ENCODE measurements at regions not wholly inside any gene's neighbourhood (a gene's known extent, or its start where the extent isn't known, plus 50 kb on each side); places are given as distances from the start of the nearest gene placed in this dataset.

DNA sequence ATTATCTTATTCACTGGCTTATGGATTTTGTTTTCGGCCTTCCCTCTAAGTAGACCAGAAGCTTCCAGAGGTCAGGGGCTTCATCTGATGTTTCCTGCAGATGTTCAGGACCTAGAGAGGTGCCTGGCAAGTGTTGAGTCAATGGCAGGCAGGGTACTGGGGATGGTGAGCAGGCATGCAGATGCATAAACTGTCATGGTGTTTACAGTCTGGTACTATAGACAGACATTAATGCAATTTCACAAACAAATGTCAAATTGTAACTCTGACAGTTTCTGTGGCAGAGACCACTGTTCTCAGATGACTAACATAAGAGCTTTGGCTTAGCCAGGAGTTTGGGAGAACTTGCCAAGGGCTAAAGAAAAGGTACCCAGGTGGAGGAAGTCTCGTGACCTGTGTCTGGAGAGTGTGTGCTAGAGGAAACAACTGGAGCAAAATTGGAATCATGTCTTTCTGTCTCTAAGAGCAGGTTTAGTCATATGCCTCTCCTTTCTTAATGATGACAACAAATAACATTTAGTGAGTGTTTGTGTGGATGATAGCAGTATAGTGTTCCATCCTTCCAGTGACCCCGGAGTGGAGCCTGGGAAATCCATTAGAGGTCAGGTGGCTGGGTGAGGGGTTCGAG is 53.7 kb upstream of the TRAK1 start:
- peaks cover 16% of the 10 kb centered on the region for H3K36me3 Mint-ChIP-seq (ENCODE audit: low read depth)
- H3K9me3 ChIP-seq (ENCODE audit: control insufficient read depth, low read length, poor library complexity, severe bottlenecking), result no peaks in the 10 kb centered on the region
- peak overlapping the region; percentile 4 for H3K27ac Mint-ChIP-seq
- H3K27me3 Mint-ChIP-seq, result no peaks in the 10 kb centered on the region
- ATAC-seq (no peak), DNase-seq (no peak)
- peaks cover 38% of the 10 kb centered on the region for H3K4me1 Mint-ChIP-seq
- H3K4me3 Mint-ChIP-seq, result no peak overlapping the region

DNA sequence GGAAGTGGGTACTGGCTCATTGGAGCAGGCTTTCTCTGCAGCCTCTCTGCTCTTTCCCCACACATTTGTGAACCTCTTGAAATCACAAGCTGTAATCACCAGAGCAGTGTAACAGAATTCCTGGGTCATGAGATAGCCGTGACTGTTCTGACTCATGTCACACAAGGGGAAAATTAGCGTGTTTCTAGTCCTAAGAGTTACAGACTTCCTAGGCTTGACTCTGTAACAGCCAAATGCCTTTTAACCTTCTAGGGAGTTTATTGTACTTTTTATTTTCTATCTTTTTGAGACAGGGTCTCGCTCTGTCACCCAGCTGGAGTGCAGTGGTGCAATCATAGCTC is 54.7 kb upstream of the TRAK1 start:
- no peak overlapping the region for H3K4me3 Mint-ChIP-seq
- no peaks in the 10 kb centered on the region for H3K9me3 ChIP-seq (ENCODE audit: control insufficient read depth, low read length, poor library complexity, severe bottlenecking)
- peaks cover 16% of the 10 kb centered on the region for H3K36me3 Mint-ChIP-seq (ENCODE audit: low read depth)
- peaks cover 42% of the 10 kb centered on the region for H3K4me1 Mint-ChIP-seq
- DNase-seq (no peak), ATAC-seq (no peak)
- no peaks in the 10 kb centered on the region for H3K27me3 Mint-ChIP-seq
- no peak overlapping the region for H3K27ac Mint-ChIP-seq

DNA sequence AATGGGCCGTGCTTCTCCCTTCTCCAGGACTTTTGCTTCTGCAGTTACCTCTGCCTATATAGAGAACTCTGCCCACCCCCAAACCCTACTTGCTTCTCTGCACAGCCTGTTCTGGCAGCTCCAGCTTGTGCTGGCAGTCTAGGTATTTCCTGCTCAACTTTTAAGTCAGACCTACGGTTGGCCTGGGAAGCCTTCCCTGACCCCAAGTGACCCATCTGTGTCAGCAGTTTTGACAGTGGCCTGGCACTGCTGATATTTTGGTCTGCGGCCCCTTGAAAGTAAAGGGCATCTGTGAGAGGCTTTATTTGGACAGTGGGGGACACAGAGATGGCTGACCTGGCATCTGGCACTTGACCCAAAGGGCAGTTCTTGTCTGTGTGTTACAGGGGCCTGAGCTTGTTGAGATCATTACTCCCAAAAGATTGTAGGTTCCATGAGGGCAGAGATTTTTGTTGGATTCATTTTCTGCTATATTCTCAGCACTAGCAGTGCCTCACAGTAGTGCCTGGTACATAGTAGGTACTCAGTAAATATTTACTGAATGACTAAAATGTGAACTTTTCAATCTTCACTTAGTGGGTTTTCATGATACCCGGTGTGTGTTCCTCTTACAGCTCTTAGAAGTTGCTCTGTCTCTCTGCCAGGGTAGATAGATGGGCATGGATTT is 55.2 kb upstream of the TRAK1 start:
- Mint-ChIP-seq H3K4me3 (no peak overlapping the region), H3K27ac (peak overlapping the region; percentile 48), H3K36me3 (ENCODE audit: low read depth) (peaks cover 16% of the 10 kb centered on the region), H3K27me3 (no peaks in the 10 kb centered on the region), H3K4me1 (peaks cover 42% of the 10 kb centered on the region)
- DNase-seq (no peak), ATAC-seq (no peak)
- H3K9me3 ChIP-seq (ENCODE audit: control insufficient read depth, low read length, poor library complexity, severe bottlenecking), result no peaks in the 10 kb centered on the region

DNA sequence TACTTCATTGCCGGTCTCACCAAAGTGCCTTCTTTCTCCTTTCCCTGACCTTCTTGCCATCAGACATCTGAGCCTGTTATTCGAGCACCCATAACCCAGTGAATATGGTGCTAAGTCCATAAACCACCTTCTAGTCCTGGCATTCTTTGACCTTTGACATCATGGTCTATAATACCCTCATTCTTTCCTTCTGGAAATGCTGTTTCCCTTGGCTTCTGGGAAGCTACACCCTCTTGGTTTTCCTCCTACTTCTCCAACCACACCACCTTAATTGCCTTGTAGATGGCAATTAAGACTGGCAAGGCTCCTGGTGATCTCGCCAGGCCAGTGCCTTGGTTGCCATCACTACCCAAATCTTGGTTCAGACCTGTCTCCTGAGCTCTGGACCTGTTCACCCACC is 56.1 kb upstream of the TRAK1 start:
- no peak overlapping the region for H3K4me3 Mint-ChIP-seq
- DNase-seq (no peak), ATAC-seq (no peak)
- H3K9me3 ChIP-seq (ENCODE audit: control insufficient read depth, low read length, poor library complexity, severe bottlenecking), result no peaks in the 10 kb centered on the region
- peaks cover 42% of the 10 kb centered on the region for H3K4me1 Mint-ChIP-seq
- H3K27me3 Mint-ChIP-seq, result no peaks in the 10 kb centered on the region
- H3K36me3 Mint-ChIP-seq (ENCODE audit: low read depth), result peaks cover 16% of the 10 kb centered on the region
- H3K27ac Mint-ChIP-seq, result peak overlapping the region; percentile 48

DNA sequence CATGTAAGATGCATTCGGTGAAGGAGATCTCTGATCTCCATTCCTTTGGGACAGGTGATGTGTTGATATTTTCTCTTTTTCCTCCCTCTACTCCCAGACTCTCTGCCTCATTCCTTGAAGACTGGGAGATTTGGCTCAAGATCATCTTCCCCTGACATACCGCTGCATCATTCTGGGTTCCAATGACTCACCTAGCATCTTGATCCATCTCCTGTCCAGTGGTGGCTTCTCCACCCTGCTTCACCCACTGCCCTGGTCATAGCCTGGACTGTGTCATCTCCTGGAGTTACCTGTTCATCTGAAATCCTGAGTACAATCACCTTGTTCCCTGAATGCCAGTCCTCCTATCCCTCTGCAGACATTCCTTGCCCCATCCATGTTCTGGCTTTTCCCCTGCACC is 57.4 kb upstream of the TRAK1 start:
- Mint-ChIP-seq H3K36me3 (ENCODE audit: low read depth) (peaks cover 16% of the 10 kb centered on the region), H3K27me3 (no peaks in the 10 kb centered on the region), H3K27ac (peak overlapping the region; percentile 66), H3K4me1 (peaks cover 43% of the 10 kb centered on the region), H3K4me3 (no peak overlapping the region)
- DNase-seq, result no peak
- ATAC-seq, result no peak
- H3K9me3 ChIP-seq (ENCODE audit: control insufficient read depth, low read length, poor library complexity, severe bottlenecking), result no peaks in the 10 kb centered on the region

DNA sequence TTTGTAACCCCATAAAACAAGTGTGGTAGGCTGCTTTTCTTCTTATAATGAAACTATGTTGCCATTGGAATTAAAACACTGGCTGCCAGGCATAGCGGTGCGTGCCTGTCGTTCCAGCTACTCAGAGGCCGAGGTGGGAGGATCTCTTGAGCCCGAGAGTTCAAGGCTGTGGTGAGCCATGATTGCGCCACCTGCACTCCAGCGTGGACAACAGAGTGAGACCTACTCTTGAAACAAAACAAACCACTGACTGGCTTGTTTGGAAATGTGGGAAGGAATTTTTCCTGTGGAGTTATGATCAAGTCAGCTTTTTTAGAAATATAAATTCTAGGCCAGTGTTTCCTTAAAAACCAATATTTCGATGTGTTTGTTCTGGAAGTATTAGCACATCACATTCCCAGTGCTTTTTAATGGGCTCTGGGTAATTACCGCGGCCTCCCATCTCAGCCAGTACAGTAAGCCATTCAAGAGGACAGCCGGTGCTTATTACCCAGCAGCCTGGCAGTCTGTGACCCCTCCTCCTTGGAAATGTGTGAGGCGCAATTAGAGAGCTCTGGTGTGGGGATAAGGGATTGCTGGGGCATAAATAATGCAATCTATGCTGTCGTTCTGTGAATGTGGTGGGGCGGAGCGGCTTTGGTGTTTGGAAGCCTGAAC is 58.3 kb upstream of the TRAK1 start:
- H3K4me3 Mint-ChIP-seq, result no peak overlapping the region
- peaks cover 42% of the 10 kb centered on the region for H3K4me1 Mint-ChIP-seq
- no peaks in the 10 kb centered on the region for H3K9me3 ChIP-seq (ENCODE audit: control insufficient read depth, low read length, poor library complexity, severe bottlenecking)
- ATAC-seq (no peak), DNase-seq (no peak)
- H3K27ac Mint-ChIP-seq, result no peak overlapping the region
- peaks cover 16% of the 10 kb centered on the region for H3K36me3 Mint-ChIP-seq (ENCODE audit: low read depth)
- H3K27me3 Mint-ChIP-seq, result no peaks in the 10 kb centered on the region

DNA sequence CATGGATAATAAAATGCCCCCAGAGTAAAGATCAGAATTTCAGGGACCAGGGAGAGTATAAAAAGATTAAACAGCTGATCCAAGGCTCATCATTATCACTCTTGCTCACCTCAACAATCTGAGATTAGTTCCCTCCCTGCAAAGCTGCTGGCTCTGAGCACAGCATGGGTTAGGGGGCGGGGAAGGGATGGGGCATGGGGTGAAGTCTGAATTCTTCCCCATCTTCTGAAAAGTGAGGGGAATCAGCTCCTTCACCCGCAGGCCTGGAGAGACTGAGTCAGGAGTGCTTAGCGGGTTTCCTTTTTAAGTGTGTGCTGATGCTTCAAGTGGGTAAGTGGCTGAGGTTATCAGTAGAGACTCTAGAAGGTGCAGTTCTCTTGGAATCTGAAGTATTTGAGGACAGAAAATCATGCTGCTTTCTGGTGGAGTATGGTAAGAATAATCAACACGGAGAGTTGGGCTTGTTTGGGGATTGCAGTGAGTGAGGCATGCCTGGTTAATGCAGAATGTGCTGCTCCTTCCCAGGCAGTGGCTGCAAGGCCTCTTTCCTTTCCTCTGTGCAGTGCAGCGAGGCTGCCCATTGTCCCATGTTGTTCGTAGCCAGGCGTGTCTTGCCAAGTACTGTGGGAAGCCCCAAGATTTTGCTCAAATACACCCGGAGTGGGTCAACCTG is 59.2 kb upstream of the TRAK1 start:
- no peaks in the 10 kb centered on the region for H3K27me3 Mint-ChIP-seq
- H3K27ac Mint-ChIP-seq, result no peak overlapping the region
- DNase-seq, result no peak
- H3K4me3 Mint-ChIP-seq, result no peak overlapping the region
- peaks cover 16% of the 10 kb centered on the region for H3K36me3 Mint-ChIP-seq (ENCODE audit: low read depth)
- ATAC-seq, result no peak
- peaks cover 35% of the 10 kb centered on the region for H3K4me1 Mint-ChIP-seq
- no peaks in the 10 kb centered on the region for H3K9me3 ChIP-seq (ENCODE audit: control insufficient read depth, low read length, poor library complexity, severe bottlenecking)

DNA sequence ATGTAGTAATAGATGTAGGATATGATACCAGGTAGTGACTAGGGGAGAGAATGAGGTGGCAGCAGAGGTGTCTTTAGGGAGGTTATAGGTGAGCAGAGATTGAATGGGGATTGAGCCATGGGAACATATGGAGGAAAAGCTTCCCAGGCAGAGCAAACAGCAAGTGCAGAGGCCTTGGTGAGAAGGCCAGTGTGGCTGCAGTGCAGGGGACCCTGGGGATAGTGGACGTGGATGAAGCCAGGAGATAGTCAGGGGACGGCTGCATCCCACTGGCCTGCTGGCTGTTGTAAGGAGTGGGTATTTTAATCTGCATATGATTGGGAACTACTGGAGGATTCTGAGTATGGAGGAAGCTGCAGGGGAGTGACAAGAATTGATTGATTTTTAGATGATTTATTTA is 62.7 kb upstream of the TRAK1 start:
- Mint-ChIP-seq H3K4me3 (no peak overlapping the region), H3K27me3 (no peaks in the 10 kb centered on the region), H3K4me1 (peaks cover 27% of the 10 kb centered on the region), H3K27ac (no peak overlapping the region), H3K36me3 (ENCODE audit: low read depth) (no peaks in the 10 kb centered on the region)
- H3K9me3 ChIP-seq (ENCODE audit: control insufficient read depth, low read length, poor library complexity, severe bottlenecking), result no peaks in the 10 kb centered on the region
- ATAC-seq (no peak), DNase-seq (no peak)

DNA sequence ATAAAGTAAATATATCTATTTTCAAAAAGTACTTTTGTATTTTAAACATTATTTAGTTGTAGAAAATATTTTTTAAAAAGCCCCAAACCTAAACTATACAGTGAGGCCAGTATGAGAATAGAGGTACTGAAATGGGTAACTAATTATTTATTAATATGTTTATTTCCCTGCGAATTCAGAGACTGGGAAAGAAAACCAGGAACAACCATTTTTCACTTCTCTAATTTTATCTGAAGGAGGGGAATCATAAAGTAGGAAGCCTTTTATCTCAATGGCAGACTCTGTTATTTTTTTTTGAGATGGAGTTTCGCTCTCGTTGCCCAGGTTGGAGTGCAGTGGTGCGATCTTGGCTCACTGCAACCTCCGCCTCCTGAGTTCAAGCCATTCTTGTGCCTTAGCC is 63.6 kb upstream of the TRAK1 start:
- Mint-ChIP-seq H3K27ac (no peak overlapping the region), H3K36me3 (ENCODE audit: low read depth) (no peaks in the 10 kb centered on the region), H3K4me3 (no peak overlapping the region), H3K4me1 (peaks cover 28% of the 10 kb centered on the region), H3K27me3 (no peaks in the 10 kb centered on the region)
- ATAC-seq (no peak), DNase-seq (no peak)
- no peaks in the 10 kb centered on the region for H3K9me3 ChIP-seq (ENCODE audit: control insufficient read depth, low read length, poor library complexity, severe bottlenecking)

DNA sequence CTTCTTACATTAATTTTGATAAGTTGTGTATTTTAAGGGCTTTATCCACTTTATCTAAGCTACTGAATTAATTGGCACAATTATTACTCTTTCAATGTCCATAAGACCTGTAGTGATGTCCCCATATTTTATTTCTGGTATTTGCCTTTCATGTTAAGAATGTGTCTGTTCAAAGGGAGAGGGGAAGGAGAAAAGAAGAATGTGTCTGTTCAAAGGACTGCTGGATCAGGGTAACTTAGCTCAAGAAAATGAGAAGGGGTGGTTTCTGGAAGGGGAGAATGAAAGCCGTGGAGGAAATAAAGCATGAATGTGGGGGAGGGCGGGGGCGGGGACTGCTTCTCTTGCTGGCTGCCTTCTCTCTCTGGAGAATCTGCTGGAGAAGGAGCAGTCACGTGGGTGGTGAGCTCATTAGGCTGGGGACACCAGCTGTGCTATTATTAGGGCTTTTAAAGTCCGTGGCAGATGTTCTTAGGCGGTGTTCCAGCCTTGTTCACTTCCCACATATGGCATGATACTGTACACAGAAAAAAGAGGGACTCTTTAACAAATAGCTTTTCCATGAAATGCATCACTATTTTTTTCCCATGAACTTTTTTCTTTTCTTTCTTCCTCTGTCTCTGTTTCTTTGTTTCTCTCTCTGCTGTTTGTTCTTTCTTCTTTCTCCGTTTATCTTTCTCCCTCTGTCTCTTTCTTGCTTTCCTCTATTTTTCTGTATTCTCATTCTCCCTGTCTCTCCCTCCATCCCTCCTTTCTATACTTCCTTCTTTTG is 63.7 kb upstream of the ULK4 start:
- ATAC-seq (peak; percentile 35), DNase-seq (no peak)
- Mint-ChIP-seq H3K27ac (peak overlapping the region; percentile 45), H3K27me3 (no peaks in the 10 kb centered on the region), H3K36me3 (ENCODE audit: low read depth) (no peaks in the 10 kb centered on the region), H3K4me1 (peaks cover 33% of the 10 kb centered on the region), H3K4me3 (peak overlapping the region; percentile 0)
- H3K9me3 ChIP-seq (ENCODE audit: control insufficient read depth, low read length, poor library complexity, severe bottlenecking), result no peaks in the 10 kb centered on the region

DNA sequence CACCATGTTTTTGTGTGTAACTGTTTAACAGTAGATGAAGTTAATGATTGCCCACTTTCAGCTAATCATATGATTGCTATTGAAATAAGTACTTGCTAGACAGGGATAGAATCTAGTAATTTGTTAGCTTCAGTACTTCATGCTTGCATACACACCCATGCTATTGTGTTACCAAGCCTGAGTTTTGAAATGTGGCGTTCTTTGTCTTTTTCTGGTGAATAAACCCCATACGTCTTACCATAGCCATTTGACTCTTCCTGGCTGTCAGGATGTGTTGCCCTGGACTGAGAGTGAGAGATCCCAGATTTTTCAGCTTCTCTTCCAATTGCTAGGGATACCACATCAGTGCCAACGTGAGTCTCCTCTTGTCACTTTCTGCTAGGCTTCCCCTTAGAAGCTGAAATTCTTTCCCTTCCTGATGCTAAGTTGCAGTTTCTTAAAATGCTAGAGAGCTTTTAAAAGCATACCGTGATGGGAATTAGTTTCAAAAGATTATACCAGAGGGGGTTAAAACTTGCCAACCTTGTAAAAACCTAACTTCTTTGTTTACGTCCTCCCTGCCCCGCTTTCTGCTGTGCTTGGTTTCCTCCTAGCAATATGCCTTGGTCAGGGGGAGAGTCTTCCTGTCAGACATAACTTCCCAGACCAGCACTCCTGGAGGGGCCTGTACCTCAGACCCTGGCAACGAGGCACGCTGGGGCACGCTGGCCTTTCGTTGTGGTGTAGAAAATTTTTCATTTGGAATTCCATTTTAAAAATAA is 62.9 kb upstream of the ULK4 start:
- Mint-ChIP-seq H3K27me3 (no peaks in the 10 kb centered on the region), H3K36me3 (ENCODE audit: low read depth) (no peaks in the 10 kb centered on the region), H3K4me1 (peaks cover 37% of the 10 kb centered on the region), H3K27ac (peak overlapping the region; percentile 45), H3K4me3 (no peak overlapping the region)
- H3K9me3 ChIP-seq (ENCODE audit: control insufficient read depth, low read length, poor library complexity, severe bottlenecking), result no peaks in the 10 kb centered on the region
- DNase-seq (no peak), ATAC-seq (no peak)

DNA sequence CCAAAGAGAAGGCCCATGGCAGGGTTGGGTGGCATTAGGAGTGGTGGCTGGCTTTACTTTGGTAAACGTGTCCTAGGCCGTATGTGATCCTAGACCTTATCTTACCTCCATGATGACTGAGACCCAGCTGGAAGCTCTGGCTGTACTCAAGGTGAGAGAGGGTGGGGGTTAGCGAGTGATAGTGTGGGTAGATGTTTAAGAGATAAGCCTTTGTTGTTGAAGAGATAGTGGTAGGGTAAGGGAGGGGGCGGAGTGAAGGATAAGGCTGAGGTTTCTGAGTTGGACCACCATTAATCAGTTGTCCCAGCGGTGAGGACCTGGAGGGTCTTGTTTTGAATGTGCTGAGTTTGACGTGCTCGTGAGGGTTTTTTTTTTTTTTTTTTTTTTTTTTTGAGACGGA is 61.5 kb upstream of the ULK4 start:
- peak; percentile 58 for ATAC-seq
- no peaks in the 10 kb centered on the region for H3K36me3 Mint-ChIP-seq (ENCODE audit: low read depth)
- no peak overlapping the region for H3K27ac Mint-ChIP-seq
- H3K4me1 Mint-ChIP-seq, result peaks cover 39% of the 10 kb centered on the region
- peak overlapping the region; percentile 47 for H3K4me3 Mint-ChIP-seq
- no peaks in the 10 kb centered on the region for H3K27me3 Mint-ChIP-seq
- DNase-seq, result no peak
- no peaks in the 10 kb centered on the region for H3K9me3 ChIP-seq (ENCODE audit: control insufficient read depth, low read length, poor library complexity, severe bottlenecking)
